ENCODE measurements at regions not wholly inside any gene's neighbourhood (a gene's known extent, or its start where the extent isn't known, plus 50 kb on each side); places are given as distances from the start of the nearest gene placed in this dataset.

DNA sequence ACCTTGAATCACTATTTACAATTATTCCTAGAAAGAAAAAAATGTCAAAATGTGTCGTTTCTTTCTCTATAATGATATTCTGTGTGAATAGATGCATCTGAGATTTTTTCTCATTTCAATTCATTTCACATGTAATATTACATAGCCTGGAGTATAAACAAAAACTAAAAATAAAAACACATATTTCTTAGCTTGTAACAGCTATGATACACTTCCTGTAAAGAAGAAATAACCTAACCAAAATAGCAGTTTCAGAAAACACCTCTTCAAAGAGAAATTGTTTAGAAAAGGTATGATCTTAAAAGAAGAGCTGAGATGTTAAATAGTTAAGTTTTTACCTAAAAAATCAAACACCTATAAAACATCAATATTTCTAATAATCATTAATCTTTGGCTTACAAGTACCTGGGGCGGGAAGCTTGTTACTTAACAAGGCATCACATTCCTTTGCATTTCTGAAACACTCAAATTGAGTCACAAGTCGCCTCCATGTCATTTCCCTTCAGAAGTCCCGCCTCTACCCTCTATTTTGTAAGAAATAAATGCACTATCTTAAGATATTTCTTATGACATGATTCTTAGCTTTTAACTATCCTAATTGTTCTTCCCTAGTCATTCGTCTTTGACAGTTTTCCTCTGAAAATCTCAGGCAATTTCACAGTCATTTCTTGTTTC, 76.5 kb downstream of the PCDH18 start:
- Histone ChIP-seq H3K4me2 (ENCODE audit: low read length) (no peak overlapping the region), H3K9me3 (ENCODE audit: low read length) (no peaks in the 10 kb centered on the region), H3K4me3 (ENCODE audit: low read length) (no peak overlapping the region), H3F3A (ENCODE audit: low read length, unreplicated experiment) (no peaks in the 10 kb centered on the region), H2AFZ (ENCODE audit: low read length) (no peak overlapping the region), H3K27me3 (ENCODE audit: low read length) (no peaks in the 10 kb centered on the region), H3K4me1 (ENCODE audit: insufficient read depth, low read length) (no peaks in the 10 kb centered on the region), H3K36me3 (ENCODE audit: low read depth, low read length) (no peaks in the 10 kb centered on the region), H3K27ac (ENCODE audit: low read length) (no peak overlapping the region), H3K9ac (ENCODE audit: low read length) (no peak overlapping the region), H3K9me2 (replicated peaks; ENCODE audit: low read length) (no peaks in the 10 kb centered on the region), H3K79me2 (ENCODE audit: low read length) (no peaks in the 10 kb centered on the region), H4K20me1 (ENCODE audit: low read length) (no peaks in the 10 kb centered on the region)
- ATAC-seq = no peak
- intact Hi-C loops (cut with micrococcal nuclease) = no loop called here
- no peak for DNase-seq
- no TSS peak for BruUV-seq (replicated peaks)
- no peak for TF ChIP-seq EZH2 (IDR thresholded peaks at IDR 0.05; ENCODE audit: low read length, unreplicated experiment)
- TF ChIP-seq EZH2phosphoT487 (IDR thresholded peaks at IDR 0.05; ENCODE audit: borderline replicate concordance, low read length) = no peak
- ChIA-PET CTCF (no interaction called here), POLR2A (ENCODE audit: unreplicated experiment) (no interaction called here)

DNA sequence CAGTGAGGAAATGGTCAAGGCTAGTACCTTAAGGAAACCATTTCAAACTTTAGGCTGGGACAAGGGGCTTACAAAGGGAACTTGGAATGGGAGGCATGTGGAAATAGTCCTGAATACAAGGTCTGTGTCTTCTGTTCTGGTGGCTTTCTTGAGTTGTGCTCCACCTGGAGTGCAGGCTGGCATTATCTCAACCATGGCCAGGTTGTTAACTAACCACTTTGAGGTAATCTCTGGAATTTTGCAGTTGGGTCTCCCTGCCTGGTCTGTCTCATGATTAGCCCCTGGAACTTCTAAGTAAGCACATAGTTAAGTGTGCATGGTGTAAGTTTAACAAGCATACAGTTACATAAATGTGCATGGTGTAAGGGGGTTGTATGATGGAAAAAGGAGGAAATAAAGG, 77.5 kb downstream of the PCDH18 start:
- no TSS peak for BruUV-seq (replicated peaks)
- CTCF ChIA-PET = no interaction called here

DNA sequence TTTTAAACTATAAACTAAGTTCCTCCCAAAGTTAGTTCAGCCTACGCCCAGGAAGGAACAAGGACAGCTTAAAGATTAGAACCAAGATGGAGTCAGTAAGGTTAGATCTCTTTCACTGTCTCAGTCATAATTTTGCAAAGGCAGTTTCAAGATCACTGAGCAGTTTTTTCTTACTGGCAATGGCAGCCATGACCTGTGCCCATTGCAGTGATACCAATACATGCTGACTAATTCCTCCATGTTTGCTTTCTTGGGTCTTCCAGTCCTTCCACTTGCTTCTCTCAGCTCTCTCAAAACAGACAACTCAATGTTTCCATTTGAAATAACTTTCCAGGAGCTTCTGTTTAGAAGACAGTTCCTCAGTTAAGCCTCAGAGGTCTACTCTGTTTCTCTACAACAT, 79.5 kb downstream of the PCDH18 start:
- ChIA-PET CTCF (no interaction called here), POLR2A (ENCODE audit: unreplicated experiment) (no interaction called here)
- Histone ChIP-seq H4K20me1 (ENCODE audit: low read length) (no peaks in the 10 kb centered on the region), H3K9me3 (ENCODE audit: low read length) (no peaks in the 10 kb centered on the region), H3K27ac (ENCODE audit: low read length) (no peak overlapping the region), H3K4me2 (ENCODE audit: low read length) (no peak overlapping the region), H3K4me3 (ENCODE audit: low read length) (no peak overlapping the region), H3K4me1 (ENCODE audit: insufficient read depth, low read length) (no peaks in the 10 kb centered on the region), H3K36me3 (ENCODE audit: low read depth, low read length) (no peaks in the 10 kb centered on the region), H3K27me3 (ENCODE audit: low read length) (no peaks in the 10 kb centered on the region), H2AFZ (ENCODE audit: low read length) (no peak overlapping the region), H3K79me2 (ENCODE audit: low read length) (no peaks in the 10 kb centered on the region), H3F3A (ENCODE audit: low read length, unreplicated experiment) (no peaks in the 10 kb centered on the region), H3K9ac (ENCODE audit: low read length) (no peak overlapping the region), H3K9me2 (replicated peaks; ENCODE audit: low read length) (no peaks in the 10 kb centered on the region)
- no TSS peak for BruUV-seq (replicated peaks)
- ATAC-seq (no peak), DNase-seq (no peak)
- intact Hi-C loops (cut with micrococcal nuclease) = no loop called here
- TF ChIP-seq EZH2phosphoT487 (IDR thresholded peaks at IDR 0.05; ENCODE audit: borderline replicate concordance, low read length) (no peak), EZH2 (IDR thresholded peaks at IDR 0.05; ENCODE audit: low read length, unreplicated experiment) (no peak)
- TF ChIP-seq, protein P1, sequence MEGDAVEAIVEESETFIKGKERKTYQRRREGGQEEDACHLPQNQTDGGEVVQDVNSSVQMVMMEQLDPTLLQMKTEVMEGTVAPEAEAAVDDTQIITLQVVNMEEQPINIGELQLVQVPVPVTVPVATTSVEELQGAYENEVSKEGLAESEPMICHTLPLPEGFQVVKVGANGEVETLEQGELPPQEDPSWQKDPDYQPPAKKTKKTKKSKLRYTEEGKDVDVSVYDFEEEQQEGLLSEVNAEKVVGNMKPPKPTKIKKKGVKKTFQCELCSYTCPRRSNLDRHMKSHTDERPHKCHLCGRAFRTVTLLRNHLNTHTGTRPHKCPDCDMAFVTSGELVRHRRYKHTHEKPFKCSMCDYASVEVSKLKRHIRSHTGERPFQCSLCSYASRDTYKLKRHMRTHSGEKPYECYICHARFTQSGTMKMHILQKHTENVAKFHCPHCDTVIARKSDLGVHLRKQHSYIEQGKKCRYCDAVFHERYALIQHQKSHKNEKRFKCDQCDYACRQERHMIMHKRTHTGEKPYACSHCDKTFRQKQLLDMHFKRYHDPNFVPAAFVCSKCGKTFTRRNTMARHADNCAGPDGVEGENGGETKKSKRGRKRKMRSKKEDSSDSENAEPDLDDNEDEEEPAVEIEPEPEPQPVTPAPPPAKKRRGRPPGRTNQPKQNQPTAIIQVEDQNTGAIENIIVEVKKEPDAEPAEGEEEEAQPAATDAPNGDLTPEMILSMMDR (conservative IDR thresholded peaks at IDR 0.05; ENCODE audit: low read depth, low read length) = no peak

More for the DNA sequence above, 77.5 kb downstream of the PCDH18 start:
- no peaks in the 10 kb centered on the region for H4K20me1 ChIP-seq (ENCODE audit: low read length)
- POLR2A ChIA-PET (ENCODE audit: unreplicated experiment) = no interaction called here
- no peaks in the 10 kb centered on the region for H3K36me3 ChIP-seq (ENCODE audit: low read depth, low read length)
- H3K4me1 ChIP-seq (ENCODE audit: insufficient read depth, low read length) = no peaks in the 10 kb centered on the region
- no peak overlapping the region for H3K4me2 ChIP-seq (ENCODE audit: low read length)
- H3F3A ChIP-seq (ENCODE audit: low read length, unreplicated experiment) = no peaks in the 10 kb centered on the region
- ATAC-seq (no peak), DNase-seq (no peak)
- H3K9me3 ChIP-seq (ENCODE audit: low read length) = no peaks in the 10 kb centered on the region
- H3K9ac ChIP-seq (ENCODE audit: low read length) = no peak overlapping the region
- intact Hi-C loops (cut with micrococcal nuclease) = no loop called here
- TF ChIP-seq EZH2 (IDR thresholded peaks at IDR 0.05; ENCODE audit: low read length, unreplicated experiment) = no peak
- no peak for TF ChIP-seq EZH2phosphoT487 (IDR thresholded peaks at IDR 0.05; ENCODE audit: borderline replicate concordance, low read length)
- TF ChIP-seq, protein P1 (conservative IDR thresholded peaks at IDR 0.05; ENCODE audit: low read depth, low read length) = no peak
- H3K79me2 ChIP-seq (ENCODE audit: low read length) = no peaks in the 10 kb centered on the region
- H2AFZ ChIP-seq (ENCODE audit: low read length) = no peak overlapping the region
- no peaks in the 10 kb centered on the region for H3K9me2 ChIP-seq (replicated peaks; ENCODE audit: low read length)
- H3K4me3 ChIP-seq (ENCODE audit: low read length) = no peak overlapping the region
- H3K27me3 ChIP-seq (ENCODE audit: low read length) = no peaks in the 10 kb centered on the region
- no peak overlapping the region for H3K27ac ChIP-seq (ENCODE audit: low read length)
